Uterus (tissue), 3 donors: ENCODE measurements at regions not wholly inside any gene's neighbourhood (a gene's known extent, or its start where the extent isn't known, plus 50 kb on each side); places are given as distances from the start of the nearest gene placed in this dataset. TPM values are rescaled to one million over a fixed set of nuclear protein-coding genes. Genes with fewer than 3 reads are reported as not detected.

ENCODE experiments used
- DNase-seq, 2 donors: peaks; one replicate each; pipeline ENCODE4 v3.0.0-alpha.2; 2019 to 2020
- H3K27ac ChIP-seq, 2 donors: fragments of 200-600 bp; sonication (generic); 1 replicate in 1 of 2; 2 replicates in 1 of 2; pipeline ENCODE4 v1.5.1; 2016 to 2018
- H3K27me3 ChIP-seq, 2 donors: fragments of 200-600 bp; sonication (generic); one replicate each; pipeline ENCODE4 v1.5.1; 2018 to 2019; ENCODE audit warnings: control low read depth in 1 of 2
- H3K36me3 ChIP-seq, 2 donors: fragments of 200-600 bp; sonication (generic); one replicate each; pipeline ENCODE4 v1.5.1; 2019; ENCODE audit warnings: control low read depth in 1 of 2
- H3K4me1 ChIP-seq, 2 donors: fragments of 200-600 bp; sonication (generic); one replicate each; pipeline ENCODE4 v1.5.1; 2018 to 2019; ENCODE audit warnings: control low read depth in 1 of 2
- H3K4me3 ChIP-seq, 2 donors: fragments of 200-600 bp; sonication (generic); 1 replicate in 1 of 2; 2 replicates in 1 of 2; pipeline ENCODE4 v1.5.1; 2018 to 2019; ENCODE audit warnings: mild to moderate bottlenecking in 1 of 2
- H3K9me3 ChIP-seq, 2 donors: fragments of 200-600 bp; sonication (generic); one replicate each; pipeline ENCODE4 v1.5.1; 2019; ENCODE audit warnings: control low read depth in 1 of 2
- CTCF ChIP-seq, 4 experiments: fragments of 200-600 bp in 2 of 4; fragments of 450-650 bp in 2 of 4; sonication (generic) in 2 of 4; IDR thresholded peaks; one replicate each; pipeline ENCODE4 v1.5.1; 2016 to 2019; ENCODE audit warnings: antibody characterized with exemption in 4 of 4, mild to moderate bottlenecking in 2 of 4, moderate library complexity in 1 of 4
- POLR2A ChIP-seq, 2 donors: fragments of 450-650 bp; IDR thresholded peaks; one replicate each; pipeline ENCODE4 v1.6.1; 2016; ENCODE audit warnings: antibody characterized with exemption in 2 of 2, mild to moderate bottlenecking in 1 of 2, moderate library complexity in 1 of 2
- intact Hi-C: fragments of 100-400 bp; cut with DNase I; formaldehyde crosslinking; loops from one replicate; pipeline ENCODE4 v1.15.1; 2023; ENCODE audit warnings: low total_unique reads
- small RNA-seq: library from RNA; depleted of rRNA; stranded (forward); fragments of <200 nt; gene quantifications from one replicate; pipeline ENCODE3, GENCODE V24; 2016
- donor health status: DM: yes; HTN: yes; CAD: no.

GRCh38 chr16:27736431-27736830, 186.5 kb downstream of the KATNIP start:
- no peak for DNase-seq
- Histone ChIP-seq H3K27ac (no peak overlapping the region), H3K4me3 (no peak overlapping the region), H3K9me3 (no peaks in the 10 kb centered on the region), H3K4me1 (no peaks in the 10 kb centered on the region), H3K36me3 (no peaks in the 10 kb centered on the region), H3K27me3 (no peaks in the 10 kb centered on the region)
- intact Hi-C loops, result no loop called here
- no peak for TF ChIP-seq CTCF (IDR thresholded peaks at IDR 0.05)
- no peak for TF ChIP-seq POLR2A (IDR thresholded peaks at IDR 0.05)

- Histone ChIP-seq H3K4me3 (no peak overlapping the region), H3K9me3 (no peaks in the 10 kb centered on the region), H3K27ac (no peak overlapping the region), H3K27me3 (no peaks in the 10 kb centered on the region), H3K36me3 (no peaks in the 10 kb centered on the region), H3K4me1 (no peaks in the 10 kb centered on the region)
- no peak for DNase-seq
- intact Hi-C loops, result no loop called here
- TF ChIP-seq CTCF (IDR thresholded peaks at IDR 0.05) (no peak), POLR2A (IDR thresholded peaks at IDR 0.05) (no peak)
These were observed 187.6 kb downstream of the KATNIP start for GRCh38 chr16:27737513-27737912.

Small RNAs in the stretch of these regions (small RNA-seq; reads per million reads assigned to genes)
- gene RF00019, result not detected
